HG03139 (cell line): ENCODE measurements at regions not wholly inside any gene's neighbourhood (a gene's known extent, or its start where the extent isn't known, plus 50 kb on each side); places are given as distances from the start of the nearest gene placed in this dataset.

Source experiments
- ATAC-seq: cut with Tn5 transposase; IDR thresholded peaks from one replicate; pipeline ENCODE4 v1.9.1; 2021; ENCODE audit not compliant: unreplicated experiment

GRCh38 chr4:160809576-160809975 is 1354.2 kb downstream of the FSTL5 start:
- no peak for ATAC-seq

GRCh38 chr4:160810424-160810823 is 1353.4 kb downstream of the FSTL5 start:
- ATAC-seq = no peak

DNA sequence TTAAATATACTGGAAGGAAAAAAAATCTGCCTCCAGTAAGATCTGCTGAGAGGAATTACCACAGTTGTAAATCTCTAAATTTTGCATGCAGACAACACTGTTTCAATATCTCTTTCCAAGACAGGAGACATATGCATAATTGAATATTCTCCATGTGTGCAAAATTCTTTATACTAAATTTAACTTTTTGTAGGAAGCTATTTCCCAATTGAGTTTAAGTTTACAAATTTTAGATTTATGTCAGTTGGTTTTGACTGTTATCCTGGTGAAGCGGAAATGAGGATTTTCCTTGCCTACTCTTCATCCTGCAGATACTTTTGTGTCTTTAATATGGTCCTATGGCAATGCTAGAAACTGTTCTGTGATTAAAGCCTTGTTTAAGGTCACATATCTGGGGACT is 1352.9 kb downstream of the FSTL5 start:
- no peak for ATAC-seq

- no peak for ATAC-seq
These were observed 1351.8 kb downstream of the FSTL5 start for GRCh38 chr4:160811956-160812355.

- ATAC-seq = no peak
These were observed 1349.1 kb downstream of the FSTL5 start for GRCh38 chr4:160814726-160815125.

- ATAC-seq = no peak
These were observed 1345.2 kb downstream of the FSTL5 start for GRCh38 chr4:160818571-160818970.

DNA sequence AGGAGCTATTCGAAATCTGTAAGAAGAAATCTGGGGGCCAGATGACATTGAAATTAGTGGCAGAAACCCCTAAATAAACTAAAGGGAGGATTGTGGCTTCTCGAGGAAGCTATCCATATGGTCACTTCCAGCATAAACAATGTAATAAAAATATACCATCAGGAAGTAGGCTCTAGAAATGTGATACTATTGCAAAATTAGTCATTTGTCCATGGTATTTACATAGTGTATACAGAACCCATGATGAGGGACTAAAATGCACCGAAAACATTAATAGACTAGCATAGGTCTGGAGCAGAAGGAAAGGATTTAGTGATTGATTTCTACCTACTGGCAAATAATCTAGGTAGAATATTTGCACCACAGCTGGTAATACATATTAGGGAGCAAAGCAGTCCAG is 1344.0 kb downstream of the FSTL5 start:
- no peak for ATAC-seq

DNA sequence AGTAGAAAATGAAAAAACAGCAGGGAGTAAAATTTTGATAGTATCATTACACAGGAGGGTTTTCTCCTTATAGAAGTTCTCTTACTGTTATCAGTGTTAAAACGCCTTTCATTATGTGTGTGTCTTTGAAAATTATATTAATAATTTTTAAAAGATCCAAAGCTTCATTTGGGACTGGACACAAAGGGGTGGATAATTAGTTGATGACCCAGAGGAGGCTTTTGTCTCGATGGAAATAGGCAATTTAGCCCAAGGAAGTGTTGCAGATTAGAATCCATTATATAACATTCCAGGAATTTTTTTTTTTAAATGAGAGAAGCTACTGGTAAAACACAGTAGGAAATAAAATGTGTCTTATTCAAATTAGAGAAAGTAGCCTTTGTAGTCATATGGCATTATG is 1339.3 kb downstream of the FSTL5 start:
- no peak for ATAC-seq

DNA sequence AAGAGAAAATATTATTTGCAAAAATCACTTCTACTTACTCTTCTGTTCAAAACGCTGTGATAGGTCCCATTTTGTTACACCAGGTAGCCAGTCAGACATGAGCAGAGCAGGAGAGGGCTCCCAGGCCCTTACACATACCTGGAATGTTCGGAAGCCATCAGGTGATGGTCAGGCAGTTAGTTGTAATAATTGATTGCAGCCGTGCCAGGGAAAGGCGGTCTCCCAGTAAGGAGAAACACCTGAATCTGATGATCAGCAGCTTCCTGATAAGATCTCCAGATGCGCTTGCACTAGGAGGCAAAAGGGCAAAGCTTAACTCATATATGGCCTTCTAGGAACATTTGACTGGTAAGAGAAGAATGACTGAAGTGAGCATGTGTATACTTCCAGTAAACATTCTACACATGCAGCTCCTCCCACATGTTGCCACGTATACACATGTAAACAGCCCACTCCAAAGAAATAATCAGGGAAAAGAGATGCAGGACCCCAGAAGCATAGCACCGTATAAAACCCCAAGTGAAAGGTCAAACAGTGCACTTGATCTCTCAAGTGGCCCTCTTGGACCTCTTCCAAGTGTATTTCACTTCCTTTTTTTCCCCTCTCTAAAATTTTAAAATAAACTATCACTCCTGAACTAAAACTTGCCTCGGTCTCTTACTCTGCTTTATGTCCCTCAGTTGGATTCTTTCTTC is 1338.0 kb downstream of the FSTL5 start:
- ATAC-seq = no peak

DNA sequence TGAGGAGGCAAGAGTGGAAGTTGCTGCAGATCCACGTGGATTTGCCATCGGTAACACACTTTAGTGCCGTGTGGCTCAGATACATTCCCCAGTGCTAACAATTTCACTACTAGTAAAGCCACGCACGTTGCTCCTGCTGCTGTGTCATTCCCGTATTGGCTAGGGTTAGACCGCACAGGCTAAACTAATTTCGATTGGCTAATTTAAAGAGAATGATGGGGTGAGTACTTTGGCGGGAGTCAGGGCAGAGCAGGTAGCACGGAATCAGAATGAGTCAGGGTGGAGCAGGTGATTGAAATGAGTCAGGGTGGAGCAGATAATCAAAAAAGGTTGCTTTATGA is 1337.5 kb downstream of the FSTL5 start:
- no peak for ATAC-seq

DNA sequence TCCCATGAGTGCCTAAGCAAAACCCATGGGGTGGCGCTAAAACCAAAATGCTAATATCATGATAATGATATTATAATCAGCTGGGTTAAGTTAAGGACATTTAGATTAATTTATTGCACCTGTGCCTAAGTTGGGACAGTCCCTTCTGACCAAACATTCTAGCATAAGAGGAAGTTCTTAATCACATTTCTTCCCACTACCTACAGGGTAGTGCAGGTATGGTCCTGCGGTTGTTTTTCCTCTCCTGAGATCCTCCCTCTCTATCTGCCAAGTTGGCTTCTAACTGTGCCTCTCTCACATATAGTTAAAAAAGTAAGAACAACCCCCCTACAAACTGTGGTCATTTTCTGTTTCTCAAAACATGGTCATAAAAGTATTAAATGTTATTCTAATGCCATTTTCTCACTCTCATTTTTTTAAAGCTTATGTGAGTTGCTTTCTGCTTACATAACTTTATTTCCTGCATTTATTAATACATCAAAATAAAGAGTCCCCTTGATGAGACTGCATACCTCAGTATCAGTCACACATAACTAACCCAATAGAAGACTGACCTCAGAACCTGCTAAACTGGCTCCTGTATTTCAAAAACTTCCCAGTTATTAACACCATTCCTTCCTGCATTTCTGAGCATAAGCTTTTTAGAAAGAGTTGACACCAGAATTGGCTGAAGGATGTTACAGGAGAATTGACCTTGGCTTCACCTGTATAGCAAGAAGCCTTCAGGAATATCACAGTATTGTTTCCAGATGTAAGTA is 1332.5 kb downstream of the FSTL5 start:
- ATAC-seq = no peak

GRCh38 chr4:160835789-160836188 is 1328.0 kb downstream of the FSTL5 start:
- no peak for ATAC-seq

- ATAC-seq = no peak
These were observed 1327.4 kb downstream of the FSTL5 start for GRCh38 chr4:160836431-160836830.

DNA sequence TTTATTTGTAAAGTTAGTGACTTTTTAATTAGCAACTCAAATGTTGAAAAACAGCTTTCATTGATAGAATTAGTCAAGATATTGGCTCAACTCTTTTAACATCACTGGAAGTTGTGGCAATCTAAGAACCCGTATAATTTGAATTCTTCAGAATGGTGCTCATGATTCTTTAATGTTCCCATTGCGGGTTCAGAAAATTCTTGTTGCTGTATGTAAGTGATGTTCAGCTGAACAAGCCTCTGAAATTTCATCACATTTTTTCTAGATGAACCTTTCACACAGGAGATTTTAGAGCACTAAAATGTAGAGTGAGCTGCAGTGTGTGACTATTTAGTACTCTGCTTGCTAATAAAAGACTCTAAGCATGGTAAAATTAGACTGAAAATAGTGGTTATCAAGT is 1317.7 kb downstream of the FSTL5 start:
- ATAC-seq = no peak

DNA sequence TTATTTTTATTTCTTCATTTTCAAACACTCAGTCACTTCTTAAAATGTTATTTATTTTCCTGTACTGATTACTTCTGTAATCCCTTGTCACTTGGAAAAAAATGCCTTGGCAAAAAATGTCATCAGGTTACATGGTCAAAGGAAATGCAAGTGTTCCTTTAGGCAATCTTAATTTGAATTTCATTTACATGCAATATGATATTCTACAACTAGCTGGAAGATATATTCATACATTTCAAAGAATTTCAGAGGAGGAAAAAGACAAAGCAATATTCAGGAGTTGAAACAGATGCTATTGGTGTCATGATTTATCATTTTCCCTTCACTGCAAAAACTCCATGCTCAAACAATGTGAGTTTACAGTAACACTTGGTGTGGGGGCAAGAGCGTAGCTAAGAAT is 1316.6 kb downstream of the FSTL5 start:
- no peak for ATAC-seq

GRCh38 chr4:160848489-160848888 is 1315.3 kb downstream of the FSTL5 start:
- ATAC-seq = no peak

DNA sequence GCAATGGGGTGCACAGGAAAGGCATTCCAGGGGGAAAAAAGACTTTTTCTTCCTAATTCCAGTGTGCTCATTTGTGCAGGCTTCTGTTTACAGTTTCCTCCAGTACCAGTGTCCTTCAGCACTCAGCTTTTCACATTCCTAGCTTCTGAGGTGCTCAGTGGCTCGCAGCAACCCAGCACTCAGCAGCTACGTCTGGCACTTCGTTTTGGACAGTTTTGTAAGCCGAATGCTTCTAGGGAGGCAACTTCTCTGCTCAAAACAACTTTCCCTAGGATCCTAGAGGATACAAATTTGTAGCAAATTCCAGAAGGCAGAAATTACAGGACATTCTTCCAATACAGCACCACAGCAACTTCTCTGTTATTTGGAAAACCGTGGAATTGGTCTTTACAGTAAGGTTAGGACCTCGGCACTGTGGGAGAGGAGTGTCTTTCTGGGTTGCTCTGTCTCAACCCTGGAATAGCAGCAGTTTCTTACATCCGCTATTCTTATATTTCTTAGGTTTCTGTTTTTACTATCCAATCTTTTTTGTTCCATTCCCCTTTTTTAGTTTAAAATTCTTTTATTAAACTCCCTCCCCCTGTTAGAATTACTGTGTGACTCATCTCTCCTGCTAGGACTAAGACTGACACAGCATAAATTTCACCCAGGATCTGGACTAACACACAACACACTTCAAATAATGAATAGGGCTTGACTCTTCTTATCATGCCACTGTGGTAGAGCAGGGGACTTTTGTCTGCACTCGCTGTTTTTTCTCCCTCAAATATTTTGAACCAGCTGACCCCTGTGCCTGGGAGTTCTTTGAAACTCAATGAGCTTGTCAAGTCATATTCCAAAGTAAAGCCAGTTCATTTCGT is 1314.7 kb downstream of the FSTL5 start:
- no peak for ATAC-seq

DNA sequence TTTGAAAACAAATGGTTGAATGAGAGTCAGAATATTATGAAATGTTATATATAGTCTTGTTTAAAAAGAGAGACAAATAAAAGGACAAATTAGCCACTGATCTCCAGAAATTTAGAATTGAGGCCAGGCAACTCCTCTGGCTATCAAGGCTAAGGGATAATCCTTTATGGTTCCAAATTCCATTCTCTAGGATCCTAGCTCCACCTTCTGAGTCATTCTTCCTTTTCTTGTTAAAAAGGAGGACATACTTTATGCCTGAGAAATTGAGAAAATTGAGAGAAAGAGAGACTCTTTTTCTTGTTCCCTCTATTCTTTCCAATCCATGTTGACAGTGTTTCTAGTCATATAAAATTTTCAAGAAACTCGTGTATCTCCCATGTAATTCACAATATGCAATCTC is 1299.5 kb downstream of the FSTL5 start:
- ATAC-seq = no peak

DNA sequence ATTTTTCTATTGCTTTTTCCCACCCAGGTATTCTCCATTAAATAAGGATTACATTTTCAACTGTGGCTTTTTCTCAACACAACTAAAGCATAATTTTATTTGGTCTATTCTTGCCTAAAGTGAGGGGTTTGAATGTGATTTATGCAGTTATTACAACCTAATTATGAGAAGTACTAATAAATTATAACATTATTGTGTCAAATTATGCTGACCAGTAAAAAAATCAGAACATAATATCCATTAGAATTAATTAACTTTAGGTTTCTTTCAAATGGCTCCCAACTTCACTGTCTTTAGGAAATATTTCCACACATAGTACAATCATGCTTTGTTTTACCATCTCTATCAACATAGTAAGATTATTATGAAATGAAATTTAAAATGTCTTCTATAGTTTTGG is 1293.9 kb downstream of the FSTL5 start:
- ATAC-seq = no peak

DNA sequence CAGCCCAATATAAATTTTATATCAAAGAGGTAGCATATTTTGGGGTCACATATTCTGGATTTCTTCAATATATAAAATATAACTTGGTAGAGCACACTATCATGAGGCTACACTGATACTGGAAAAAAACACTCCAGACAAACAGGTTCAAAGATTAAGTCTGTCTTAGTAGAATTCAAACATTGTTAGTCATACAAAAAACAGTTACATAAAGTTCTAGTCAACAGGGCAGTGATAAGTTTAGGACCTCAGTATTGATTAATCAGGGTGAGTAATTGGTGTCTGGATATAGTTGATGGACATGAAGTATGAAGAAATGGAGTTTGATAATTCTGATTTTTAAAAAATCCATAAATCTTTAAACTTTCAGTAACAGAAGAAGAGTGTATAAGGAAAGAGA is 1291.3 kb downstream of the FSTL5 start:
- no peak for ATAC-seq

DNA sequence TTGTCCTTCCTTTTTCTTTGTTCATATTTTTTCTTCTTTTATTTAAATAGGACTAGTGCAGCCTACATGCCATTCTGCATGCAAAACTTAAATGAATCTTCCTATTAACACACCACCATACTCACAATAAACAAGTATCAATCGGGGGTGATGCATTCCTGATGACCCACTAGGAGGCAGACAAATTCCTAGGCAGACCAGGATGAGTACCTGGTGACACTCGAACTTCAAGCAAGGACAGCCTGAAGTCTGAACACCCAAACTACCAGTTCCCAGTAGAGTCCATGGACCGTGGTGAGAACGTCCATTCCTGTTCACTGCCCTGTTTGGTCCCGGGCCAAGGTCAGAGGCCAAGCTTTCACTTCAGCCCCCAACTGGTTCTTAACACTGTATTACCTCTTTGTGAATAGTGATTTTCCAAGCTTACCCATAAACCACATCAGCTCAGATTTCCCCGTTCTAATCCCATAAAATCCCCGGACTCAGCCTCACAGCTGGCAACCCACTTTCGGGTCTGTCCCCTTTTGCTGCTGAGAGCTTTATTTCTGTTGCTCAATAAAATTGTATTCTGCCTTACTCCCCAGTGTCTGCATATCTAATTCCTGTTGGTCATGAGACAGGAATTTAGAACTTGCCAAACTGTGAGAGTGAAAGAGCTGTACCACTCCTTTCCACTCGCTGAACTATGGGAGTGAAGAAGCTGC is 1286.6 kb downstream of the FSTL5 start:
- ATAC-seq = no peak
